Astrocyte of the spinal cord (primary cell): ENCODE measurements at regions not wholly inside any gene's neighbourhood (a gene's known extent, or its start where the extent isn't known, plus 50 kb on each side); places are given as distances from the start of the nearest gene placed in this dataset.

Source experiments
- DNase-seq: peaks from one replicate; pipeline ENCODE4 v3.0.0; 2011; ENCODE audit warnings: low read depth, low spot score
- H3K4me3 ChIP-seq: 2 replicates; pipeline ENCODE4 v1.5.1; 2011; ENCODE audit warnings: low read depth, mild to moderate bottlenecking, low read length, moderate library complexity
- CTCF ChIP-seq: IDR thresholded peaks from 2 replicates; pipeline ENCODE4 v1.5.1; 2012; ENCODE audit warnings: low read depth, mild to moderate bottlenecking, low read length, inconsistent platforms
- in situ Hi-C: cut with HindIII; loops from 2 replicates; pipeline ENCODE4 v1.10.0; 2017; ENCODE audit warnings: low sequenced_read_pairs

GRCh38 chr2:121085801-121086200, 199.2 kb downstream of the TFCP2L1 start:
- no peak for TF ChIP-seq CTCF
- H3K4me3 ChIP-seq = no peak overlapping the region
- in situ Hi-C loops = no loop called here
- no peak for DNase-seq

GRCh38 chr2:121086450-121086849, 198.6 kb downstream of the TFCP2L1 start:
- H3K4me3 ChIP-seq = no peak overlapping the region
- in situ Hi-C loops = no loop called here
- TF ChIP-seq CTCF = no peak
- no peak for DNase-seq

DNA sequence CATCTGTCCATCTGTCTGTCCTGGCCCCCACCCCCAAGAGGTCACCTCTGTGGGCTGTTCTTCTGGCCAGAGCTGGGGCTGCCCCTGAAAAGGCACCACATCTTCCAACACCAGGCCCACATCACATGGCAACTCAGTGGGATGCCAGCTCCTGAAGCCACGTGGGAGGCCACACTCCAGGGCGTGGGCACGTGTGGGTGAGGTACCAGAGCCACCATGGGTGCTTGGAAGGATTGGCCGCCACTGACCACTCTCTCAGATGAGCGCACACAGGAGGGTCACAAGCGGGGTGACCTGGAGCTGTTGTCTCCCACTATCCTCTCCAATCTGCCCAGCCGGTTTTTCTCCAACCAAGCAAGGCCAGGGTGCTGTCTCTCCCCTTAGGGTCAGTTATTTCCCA, 197.9 kb downstream of the TFCP2L1 start:
- H3K4me3 ChIP-seq = no peak overlapping the region
- in situ Hi-C loops = no loop called here
- DNase-seq = no peak
- TF ChIP-seq CTCF = no peak

DNA sequence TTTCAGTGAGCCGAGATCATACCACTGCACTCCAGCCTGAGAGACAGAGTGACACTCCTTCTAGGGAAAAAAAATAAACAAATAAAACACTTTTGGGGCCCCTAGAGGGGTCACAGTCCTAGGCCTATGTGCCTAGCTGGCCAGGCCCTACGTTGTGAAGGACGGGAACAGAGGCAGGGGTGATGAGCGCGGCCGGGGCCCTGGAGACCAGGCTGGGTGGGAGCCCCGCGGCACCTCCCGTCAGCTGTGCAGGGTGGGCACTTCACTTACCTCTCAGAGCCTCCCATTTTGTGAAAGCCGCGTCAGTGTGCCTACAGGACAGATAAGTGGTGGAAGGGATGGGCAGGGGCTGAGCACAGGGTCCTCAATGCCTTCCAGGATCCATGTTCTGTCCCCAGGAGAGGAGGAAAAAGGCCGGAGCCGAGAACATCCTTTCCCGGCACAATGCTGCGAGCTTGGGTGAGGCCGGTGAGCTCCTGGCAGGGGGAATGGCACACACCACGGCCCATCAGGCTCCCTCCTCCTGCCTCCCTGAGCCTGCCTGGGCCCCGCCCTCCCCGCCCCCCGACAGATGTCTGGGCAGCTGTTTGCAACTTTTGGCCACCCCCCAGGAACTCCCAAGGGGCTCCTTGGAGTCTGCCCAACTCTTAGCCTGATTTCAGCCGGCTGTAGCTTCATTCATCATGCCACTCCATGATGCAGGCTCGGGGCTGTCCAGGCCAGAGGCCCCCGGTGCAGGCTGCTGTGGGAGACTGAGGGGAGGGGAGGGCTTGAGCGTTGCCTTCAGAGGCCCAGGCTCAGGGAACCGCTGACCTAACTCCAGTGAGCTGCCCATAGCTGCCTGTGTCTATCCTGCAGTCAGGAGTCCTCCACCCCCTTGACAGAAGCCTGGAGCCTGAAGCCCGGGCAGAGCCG, 196.5 kb downstream of the TFCP2L1 start:
- no peak for TF ChIP-seq CTCF
- no peak for DNase-seq
- in situ Hi-C loops = no loop called here
- no peak overlapping the region for H3K4me3 ChIP-seq

DNA sequence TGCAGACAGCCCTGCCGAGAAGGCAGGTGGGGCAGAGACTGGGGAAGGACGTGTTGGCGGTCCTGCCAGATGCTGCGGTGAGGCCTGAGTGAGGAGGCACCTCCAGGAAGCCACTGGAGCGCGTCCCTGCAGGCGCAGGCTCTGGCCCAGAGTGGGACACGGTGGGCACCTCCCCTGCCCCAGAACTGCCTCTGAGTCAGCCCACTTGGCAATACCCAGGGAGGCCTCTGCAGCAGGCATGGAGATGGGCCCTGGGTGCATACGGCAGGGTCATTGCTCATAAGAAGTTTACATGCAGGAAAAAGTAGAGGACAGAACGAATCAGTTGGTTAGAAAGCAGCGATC, 195.9 kb downstream of the TFCP2L1 start:
- in situ Hi-C loops = no loop called here
- no peak for TF ChIP-seq CTCF
- DNase-seq = no peak

DNA sequence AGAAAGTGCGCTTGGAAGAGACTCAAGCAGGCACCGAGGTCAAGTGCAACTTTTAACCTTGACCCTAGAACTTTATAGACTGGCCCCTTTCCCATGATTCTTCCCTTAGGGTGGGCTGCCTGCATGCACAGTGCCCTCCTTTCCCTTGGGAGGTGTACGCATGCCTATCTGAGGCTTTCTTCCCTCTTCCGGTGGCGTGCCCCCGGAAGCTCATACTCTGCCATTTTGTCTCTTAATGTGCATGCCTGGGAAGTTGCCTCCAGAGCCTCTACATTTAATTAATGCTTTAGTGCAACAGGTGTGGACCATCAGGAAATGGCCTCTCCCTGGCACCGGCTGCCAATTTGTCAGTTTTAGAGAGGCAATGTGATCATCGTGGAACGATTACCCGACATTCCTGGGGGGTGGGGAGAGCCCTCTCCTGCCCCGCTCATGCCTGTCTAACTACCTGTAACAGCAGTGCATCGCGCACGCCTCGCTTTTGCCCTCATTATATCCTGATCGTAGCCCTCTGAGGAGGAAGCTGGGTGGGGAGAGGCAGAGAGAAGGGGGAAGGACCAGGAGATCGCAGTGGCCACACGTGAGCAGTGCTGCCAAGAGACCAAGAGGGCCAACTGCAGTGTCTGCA, 194.8 kb downstream of the TFCP2L1 start:
- no peak for DNase-seq
- H3K4me3 ChIP-seq = no peak overlapping the region
- in situ Hi-C loops = no loop called here
- TF ChIP-seq CTCF = no peak

More for the DNA sequence above, 195.9 kb downstream of the TFCP2L1 start:
- H3K4me3 ChIP-seq = no peak overlapping the region
